Fibroblast of lung (primary cell): ENCODE measurements at regions not wholly inside any gene's neighbourhood (a gene's known extent, or its start where the extent isn't known, plus 50 kb on each side); places are given as distances from the start of the nearest gene placed in this dataset.

Experiments used
- DNase-seq, 2 donors: peaks; one replicate each; pipeline versions ENCODE4 v3.0.0 to v3.0.0-alpha.2; 2010; ENCODE audit warnings: low read depth in 2 of 2
- H2AFZ ChIP-seq: 2 replicates; pipeline ENCODE4 v1.5.1; 2012; ENCODE audit warnings: low read length, control low read depth, inconsistent platforms
- H3K27ac ChIP-seq: 2 replicates; pipeline ENCODE4 v1.5.1; 2011; ENCODE audit warnings: low read length, control low read depth; ENCODE audit not compliant: insufficient read depth
- H3K27me3 ChIP-seq: 2 replicates; pipeline ENCODE4 v1.5.1; 2011; ENCODE audit warnings: mild to moderate bottlenecking, low read length; ENCODE audit not compliant: control insufficient read depth, insufficient read depth
- H3K36me3 ChIP-seq: 2 replicates; pipeline ENCODE4 v1.5.1; 2011; ENCODE audit warnings: low read length; ENCODE audit not compliant: control insufficient read depth, insufficient read depth
- H3K4me1 ChIP-seq: 2 replicates; pipeline ENCODE4 v1.5.1; 2011; ENCODE audit warnings: low read length; ENCODE audit not compliant: control insufficient read depth, insufficient read depth; ENCODE audit errors: extremely low read depth
- H3K4me2 ChIP-seq: 2 replicates; pipeline ENCODE4 v1.5.1; 2011; ENCODE audit warnings: low read length, control low read depth; ENCODE audit not compliant: insufficient read depth; ENCODE audit errors: extremely low read depth
- H3K4me3 ChIP-seq, 4 experiments: fragments of 200-600 bp in 1 of 4; sonication (generic) in 1 of 4; replicated peaks in 1 of 4; 2 replicates each; pipeline ENCODE4 v1.5.1; 2011 to 2016; ENCODE audit warnings: low read length in 4 of 4, low read depth in 3 of 4, mild to moderate bottlenecking in 3 of 4, control low read depth in 2 of 4, inconsistent platforms in 1 of 4, mixed read lengths in 1 of 4; ENCODE audit not compliant: insufficient read depth in 1 of 4; ENCODE audit errors: control extremely low read depth in 1 of 4
- H3K79me2 ChIP-seq: 2 replicates; pipeline ENCODE4 v1.5.1; 2012; ENCODE audit warnings: mild to moderate bottlenecking, low read length, inconsistent platforms; ENCODE audit not compliant: control insufficient read depth, insufficient read depth
- H3K9ac ChIP-seq: 2 replicates; pipeline ENCODE4 v1.5.1; 2011; ENCODE audit warnings: mild to moderate bottlenecking, low read length, control low read depth; ENCODE audit not compliant: insufficient read depth
- H3K9me3 ChIP-seq: 2 replicates; pipeline ENCODE4 v1.5.1; 2012; ENCODE audit warnings: low read depth, low read length; ENCODE audit not compliant: control insufficient read depth, insufficient read depth
- H4K20me1 ChIP-seq: 2 replicates; pipeline ENCODE4 v1.5.1; 2011; ENCODE audit warnings: low read length; ENCODE audit not compliant: control insufficient read depth, insufficient read depth; ENCODE audit errors: extremely low read depth
- CTCF ChIP-seq, 2 donors: IDR thresholded peaks in 1 of 2; conservative IDR thresholded peaks in 1 of 2; 1 replicate in 1 of 2; 2 replicates in 1 of 2; pipeline ENCODE4 v1.5.1; 2011 to 2012; ENCODE audit warnings: low read length in 2 of 2, control low read depth in 1 of 2, inconsistent platforms in 1 of 2, low read depth in 1 of 2, mild to moderate bottlenecking in 1 of 2
- EZH2 ChIP-seq: IDR thresholded peaks from 2 replicates; pipeline ENCODE4 v1.5.1; 2012; ENCODE audit warnings: low read length, control low read depth, mild to moderate bottlenecking; ENCODE audit errors: missing control alignments

- peak in 1 of 2 donors; percentile 7 for DNase-seq
- H2AFZ ChIP-seq: no peak overlapping the region
- no peaks in the 10 kb centered on the region for H3K9me3 ChIP-seq
- no peaks in the 10 kb centered on the region for H3K27me3 ChIP-seq
- H3K9ac ChIP-seq: no peak overlapping the region
- H3K79me2 ChIP-seq: no peaks in the 10 kb centered on the region
- H3K27ac ChIP-seq: no peak overlapping the region
- H4K20me1 ChIP-seq: no peaks in the 10 kb centered on the region
- H3K4me3 ChIP-seq: no peak overlapping the region
- H3K36me3 ChIP-seq: no peaks in the 10 kb centered on the region
- no peak for TF ChIP-seq CTCF (conservative IDR thresholded peaks at IDR 0.05 in 1 of 2, IDR thresholded peaks at IDR 0.05 in 1 of 2; ENCODE audit: low read depth in 1 of 2, low read length in 2 of 2)
- TF ChIP-seq EZH2: no peak
- no peak overlapping the region for H3K4me2 ChIP-seq
- H3K4me1 ChIP-seq: peaks cover 2% of the 10 kb centered on the region
Measured at GRCh38 chr1:218207194-218207593, 77.9 kb upstream of the RRP15 start.

- Histone ChIP-seq H3K4me2 (peak overlapping the region; percentile 28), H2AFZ (no peak overlapping the region), H3K4me1 (peaks cover 2% of the 10 kb centered on the region), H3K9me3 (no peaks in the 10 kb centered on the region), H3K4me3 (no peak overlapping the region), H3K79me2 (no peaks in the 10 kb centered on the region), H3K27me3 (no peaks in the 10 kb centered on the region), H3K27ac (no peak overlapping the region), H3K9ac (no peak overlapping the region), H3K36me3 (no peaks in the 10 kb centered on the region), H4K20me1 (no peaks in the 10 kb centered on the region)
- no peak for TF ChIP-seq EZH2
- TF ChIP-seq CTCF (conservative IDR thresholded peaks at IDR 0.05 in 1 of 2, IDR thresholded peaks at IDR 0.05 in 1 of 2; ENCODE audit: low read depth in 1 of 2, low read length in 2 of 2): no peak
- peak; percentile 79 to 87 for DNase-seq
Measured at GRCh38 chr1:218209351-218209861, 75.7 kb upstream of the RRP15 start.

- TF ChIP-seq CTCF (conservative IDR thresholded peaks at IDR 0.05 in 1 of 2, IDR thresholded peaks at IDR 0.05 in 1 of 2; ENCODE audit: low read depth in 1 of 2, low read length in 2 of 2): no peak
- TF ChIP-seq EZH2: no peak
- no peak overlapping the region for H3K27ac ChIP-seq
- H3K4me2 ChIP-seq: peak overlapping the region; percentile 25
- no peaks in the 10 kb centered on the region for H3K36me3 ChIP-seq
- no peak overlapping the region for H2AFZ ChIP-seq
- no peaks in the 10 kb centered on the region for H3K27me3 ChIP-seq
- no peaks in the 10 kb centered on the region for H3K9me3 ChIP-seq
- no peaks in the 10 kb centered on the region for H3K79me2 ChIP-seq
- H3K4me3 ChIP-seq: no peak overlapping the region
- no peaks in the 10 kb centered on the region for H4K20me1 ChIP-seq
- no peak overlapping the region for H3K9ac ChIP-seq
- DNase-seq: peak; percentile 5 to 64
- H3K4me1 ChIP-seq: peaks cover 2% of the 10 kb centered on the region
Measured at GRCh38 chr1:218211241-218211640, 73.9 kb upstream of the RRP15 start.
